GM19328 (cell line): ENCODE measurements at regions not wholly inside any gene's neighbourhood (a gene's known extent, or its start where the extent isn't known, plus 50 kb on each side); places are given as distances from the start of the nearest gene placed in this dataset.

Experiments used
- ATAC-seq: cut with Tn5 transposase; IDR thresholded peaks from one replicate; pipeline ENCODE4 v1.9.1; 2021; ENCODE audit warnings: mild to moderate bottlenecking, moderate library complexity; ENCODE audit not compliant: unreplicated experiment

- ATAC-seq = no peak
Observed at GRCh38 chr12:105834496-105834895, 304.3 kb downstream of the NUAK1 start.

GRCh38 chr12:105835580-105836241 lies 303.0 kb downstream of the NUAK1 start:
- no peak for ATAC-seq

GRCh38 chr12:105836242-105836622 lies 302.5 kb downstream of the NUAK1 start:
- no peak for ATAC-seq

GRCh38 chr12:105839629-105840127 lies 299.1 kb downstream of the NUAK1 start:
- ATAC-seq = no peak

GRCh38 chr12:105840384-105840783 lies 298.4 kb downstream of the NUAK1 start:
- no peak for ATAC-seq

DNA sequence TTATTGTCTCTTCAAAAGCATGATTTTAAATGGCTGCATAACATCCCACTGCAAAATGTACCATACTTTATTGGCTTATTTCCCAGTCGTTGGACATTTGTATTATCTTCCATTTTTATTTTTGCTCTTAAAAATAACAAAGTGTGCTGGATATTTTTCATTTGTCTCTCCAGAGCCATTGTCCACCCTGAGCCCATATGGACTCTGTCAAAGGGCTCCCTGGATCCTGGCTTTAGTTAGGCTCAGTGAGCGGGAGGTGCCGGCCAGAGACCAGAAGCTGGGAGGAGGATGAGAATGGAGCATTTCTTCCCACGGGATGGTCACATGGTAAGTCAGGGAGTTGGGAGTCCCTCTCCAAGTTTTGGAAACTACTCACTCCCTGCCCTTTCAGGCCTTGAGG lies 296.9 kb downstream of the NUAK1 start:
- no peak for ATAC-seq

DNA sequence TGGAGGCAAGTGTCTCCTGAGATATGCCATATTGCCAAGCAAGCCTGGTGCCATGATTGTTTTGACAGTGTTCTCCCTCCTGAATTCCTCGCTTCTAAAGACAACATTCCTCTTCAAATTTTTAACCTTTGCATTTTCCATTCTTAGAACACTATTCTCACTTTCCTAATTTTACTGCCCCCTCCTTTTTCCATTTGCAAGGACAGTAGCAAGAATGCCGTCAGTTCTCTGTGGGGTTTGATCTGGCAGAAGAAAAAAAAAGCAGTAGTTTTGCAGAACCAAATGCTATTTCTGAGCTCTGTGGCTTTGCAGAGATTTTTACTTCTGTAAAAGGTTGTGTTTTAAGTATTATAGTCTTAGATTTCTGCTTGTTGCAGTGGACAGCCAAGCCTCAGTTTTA lies 295.2 kb downstream of the NUAK1 start:
- ATAC-seq = no peak

GRCh38 chr12:105843986-105844760 lies 294.6 kb downstream of the NUAK1 start:
- ATAC-seq = no peak

DNA sequence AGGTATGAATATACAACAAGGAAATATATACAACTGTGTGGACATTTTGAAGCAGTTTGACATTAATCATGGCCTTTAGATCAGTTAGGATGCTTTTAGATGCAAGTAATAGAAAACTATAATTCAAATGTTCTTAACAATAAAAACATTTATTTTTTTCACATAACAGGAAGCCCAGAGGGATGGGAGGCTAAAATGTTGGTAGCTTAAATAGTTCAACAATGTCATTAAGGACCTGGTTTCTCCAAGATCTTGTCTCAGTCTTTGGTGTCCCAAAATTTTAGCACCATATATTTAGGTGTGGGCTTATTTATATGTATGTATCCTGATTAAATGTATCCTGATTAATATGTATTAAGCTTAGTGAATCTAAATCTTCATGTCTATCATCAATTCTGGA lies 292.4 kb downstream of the NUAK1 start:
- no peak for ATAC-seq

- no peak for ATAC-seq
Observed at GRCh38 chr12:105847068-105847467, 291.7 kb downstream of the NUAK1 start.

- no peak for ATAC-seq
Observed at GRCh38 chr12:105848286-105848685, 290.5 kb downstream of the NUAK1 start.

- no peak for ATAC-seq
Observed at GRCh38 chr12:105850103-105850968, 288.4 kb downstream of the NUAK1 start.

GRCh38 chr12:105852496-105852895 lies 286.3 kb downstream of the NUAK1 start:
- ATAC-seq = no peak

GRCh38 chr12:105852951-105853350 lies 285.8 kb downstream of the NUAK1 start:
- no peak for ATAC-seq

GRCh38 chr12:105854071-105854470 lies 284.7 kb downstream of the NUAK1 start:
- no peak for ATAC-seq

GRCh38 chr12:105855361-105856047 lies 283.2 kb downstream of the NUAK1 start:
- ATAC-seq = no peak

- ATAC-seq = no peak
Observed at GRCh38 chr12:105856048-105856405, 282.7 kb downstream of the NUAK1 start.

DNA sequence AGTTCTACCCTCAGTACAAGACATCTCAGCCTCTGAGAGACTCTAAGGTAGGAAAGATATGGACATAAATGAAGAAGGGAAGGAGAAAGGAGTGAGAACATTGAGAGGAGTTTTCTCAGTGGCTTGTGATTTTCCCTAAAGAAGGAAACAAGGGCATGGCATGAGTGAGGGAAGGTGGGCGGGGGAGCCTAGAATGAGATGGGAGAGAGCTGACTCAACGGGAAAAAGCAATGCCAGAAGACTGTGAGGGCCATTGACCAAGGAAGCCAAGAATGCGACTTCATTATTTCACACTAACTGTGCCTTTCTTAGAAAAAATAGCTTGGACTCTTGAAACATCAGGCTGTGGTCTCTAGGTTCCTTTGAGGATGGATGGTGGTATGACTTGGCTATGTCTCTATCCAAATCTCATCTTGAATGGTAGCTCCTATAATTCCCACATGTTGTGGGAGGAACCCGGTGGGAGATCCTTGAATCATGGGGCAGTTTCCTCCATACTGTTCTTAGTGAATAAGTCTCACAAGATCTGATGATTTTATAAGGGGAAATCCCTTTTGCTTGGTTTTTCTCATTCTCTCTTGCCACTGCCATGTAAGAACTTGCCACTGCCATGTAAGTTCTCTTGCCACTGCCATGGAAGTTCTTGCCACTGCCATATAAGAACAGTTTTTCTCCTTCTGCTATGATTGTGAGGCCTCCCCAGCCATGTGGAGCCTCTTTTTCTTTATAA lies 279.6 kb downstream of the NUAK1 start:
- no peak for ATAC-seq

DNA sequence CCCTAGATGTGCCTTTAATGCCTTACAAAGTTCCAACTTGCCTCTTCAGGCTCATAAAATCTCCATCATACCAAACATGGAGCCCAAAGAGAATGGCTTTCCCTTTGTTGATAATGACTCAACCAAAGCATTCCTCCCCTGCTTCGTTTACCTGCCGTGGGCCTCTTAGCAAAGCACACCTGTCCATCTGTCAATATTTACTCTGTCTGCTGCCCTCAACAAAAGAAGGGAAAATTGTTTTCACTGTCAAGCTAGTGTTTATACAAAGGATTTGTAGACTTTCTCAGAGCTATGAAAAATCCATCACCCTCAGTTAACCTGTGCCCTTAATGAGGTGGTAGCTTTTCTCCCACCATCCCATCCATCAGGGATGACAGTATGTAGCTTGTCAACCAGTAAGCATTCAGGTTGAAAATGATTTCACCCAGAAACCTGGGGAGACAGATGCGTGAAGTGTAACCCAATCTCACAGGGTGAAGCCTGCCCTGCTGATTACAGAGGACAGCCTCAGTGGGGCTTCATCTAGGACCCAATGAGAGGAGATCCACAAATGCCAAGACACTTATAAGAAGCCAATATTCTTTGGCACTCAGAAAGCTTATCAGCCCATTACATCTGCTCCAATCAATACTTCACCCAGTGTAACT lies 278.1 kb downstream of the NUAK1 start:
- no peak for ATAC-seq

DNA sequence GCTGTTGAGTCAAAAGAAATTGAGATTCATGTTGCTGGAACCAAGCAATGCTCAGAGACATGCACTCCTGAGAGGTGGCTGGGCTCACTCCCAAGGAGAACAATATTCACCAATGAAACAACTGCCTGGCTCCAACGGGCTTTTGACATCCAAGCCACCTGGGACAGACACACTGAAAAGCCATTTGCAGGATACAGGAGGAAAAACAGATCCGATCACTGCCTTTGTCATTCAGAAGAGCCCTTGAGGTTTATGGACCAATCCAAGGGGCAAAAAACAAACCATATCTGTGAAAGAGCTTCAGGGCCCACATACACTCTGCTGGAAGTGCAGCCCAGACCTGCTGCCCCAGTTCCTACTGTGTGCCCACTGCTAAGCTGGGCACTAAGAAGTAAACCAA lies 277.5 kb downstream of the NUAK1 start:
- no peak for ATAC-seq
